Activated B cell treated with CpG ODN at 0.5 μM for 24 hours (primary cell): ENCODE measurements at regions not wholly inside any gene's neighbourhood (a gene's known extent, or its start where the extent isn't known, plus 50 kb on each side); places are given as distances from the start of the nearest gene placed in this dataset.

Source experiments
- ATAC-seq: fragments of 200-7000 bp; cut with Tn5 transposase; one replicate; pipeline ENCODE4 v1.10.0; 2021; ENCODE audit warnings: low read depth, mild to moderate bottlenecking, moderate library complexity
- CTCF ChIA-PET: fragments of 350-600 bp; sonication (Branson Sonifier 250); formaldehyde crosslinking; loops from one replicate; lab custom pipeline; 2021; ENCODE audit warnings: antibody characterized with exemption; lab: Charles Lee
- POLR2A ChIA-PET: fragments of 350-600 bp; sonication (Branson Sonifier 250); formaldehyde crosslinking; loops from one replicate; lab custom pipeline; 2021; ENCODE audit warnings: antibody characterized with exemption; lab: Charles Lee
- DNase-seq: peaks from one replicate; pipeline ENCODE4 v3.0.0; 2022
- H3K27ac Mint-ChIP-seq: one replicate; pipeline ENCODE4 v1.8.0; 2020; ENCODE audit warnings: mixed read lengths
- H3K27me3 Mint-ChIP-seq: one replicate; pipeline ENCODE4 v1.8.0; 2021; ENCODE audit warnings: mixed read lengths
- H3K36me3 Mint-ChIP-seq: one replicate; pipeline ENCODE4 v1.8.0; 2021; ENCODE audit warnings: low read depth, mixed read lengths
- H3K4me1 Mint-ChIP-seq: one replicate; pipeline ENCODE4 v1.8.0; 2021; ENCODE audit warnings: mixed read lengths
- H3K4me3 Mint-ChIP-seq: one replicate; pipeline ENCODE4 v1.8.0; 2020; ENCODE audit warnings: mild to moderate bottlenecking, mixed read lengths
- H3K9me3 Mint-ChIP-seq: one replicate; pipeline ENCODE4 v1.8.0; 2020; ENCODE audit warnings: mixed read lengths
- CTCF ChIP-seq: fragments of 200-600 bp; IDR thresholded peaks from one replicate; pipeline ENCODE4 v1.8.0; 2022; ENCODE audit warnings: antibody characterized with exemption, mild to moderate bottlenecking
- intact Hi-C: fragments of 100-400 bp; cut with micrococcal nuclease; formaldehyde crosslinking; loops from one replicate; pipeline ENCODE4 v1.15.1; 2024

GRCh38 chr16:50853329-50853728 lies 111.4 kb downstream of the CYLD start:
- intact Hi-C loops, result no loop called here
- ChIA-PET CTCF (no interaction called here), POLR2A (no interaction called here)
- no peak overlapping the region for H3K4me3 Mint-ChIP-seq
- no peak for TF ChIP-seq CTCF
- H3K4me1 Mint-ChIP-seq, result no peaks in the 10 kb centered on the region
- no peak overlapping the region for H3K27ac Mint-ChIP-seq
- peaks cover 32% of the 10 kb centered on the region for H3K27me3 Mint-ChIP-seq
- no peak for DNase-seq
- H3K9me3 Mint-ChIP-seq, result no peaks in the 10 kb centered on the region
- no peaks in the 10 kb centered on the region for H3K36me3 Mint-ChIP-seq
- ATAC-seq, result no peak
